Breast epithelium (tissue), 4 donors: ENCODE measurements at regions not wholly inside any gene's neighbourhood (a gene's known extent, or its start where the extent isn't known, plus 50 kb on each side); places are given as distances from the start of the nearest gene placed in this dataset.

Experiments
- DNase-seq, 2 donors: peaks; one replicate each; pipeline ENCODE4 v3.0.0-alpha.2; 2019; ENCODE audit warnings: low spot score in 2 of 2
- H3K27ac ChIP-seq, 2 donors: fragments of 200-600 bp; sonication (generic) in 1 of 2; one replicate each; pipeline ENCODE4 v1.5.1; 2016 to 2019; ENCODE audit warnings: mild to moderate bottlenecking in 1 of 2
- H3K27me3 ChIP-seq, 2 donors: fragments of 200-600 bp; sonication (generic) in 1 of 2; one replicate each; pipeline versions ENCODE4 v1.5.1 to v1.6.0; 2017 to 2019; ENCODE audit warnings: control low read depth in 1 of 2, mild to moderate bottlenecking in 1 of 2
- H3K36me3 ChIP-seq: fragments of 200-600 bp; one replicate; pipeline ENCODE4 v1.5.1; 2019
- H3K4me1 ChIP-seq, 2 donors: fragments of 200-600 bp; sonication (generic); one replicate each; pipeline ENCODE4 v1.5.1; 2016 to 2019; ENCODE audit warnings: control low read depth in 1 of 2
- H3K4me3 ChIP-seq, 3 donors: fragments of 200-600 bp; sonication (generic); 1 replicate in 2 of 3; 2 replicates in 1 of 3; pipeline ENCODE4 v1.5.1; 2016 to 2019; ENCODE audit warnings: mild to moderate bottlenecking in 3 of 3, moderate library complexity in 2 of 3
- H3K9me3 ChIP-seq, 2 donors: fragments of 200-600 bp; sonication (generic) in 1 of 2; one replicate each; pipeline ENCODE4 v1.5.1; 2016 to 2019; ENCODE audit warnings: control low read depth in 1 of 2
- CTCF ChIP-seq, 3 donors: fragments of 450-650 bp; IDR thresholded peaks; one replicate each; pipeline ENCODE4 v1.5.1; 2016 to 2017; ENCODE audit warnings: antibody characterized with exemption in 3 of 3, mild to moderate bottlenecking in 3 of 3, moderate library complexity in 3 of 3
- POLR2A ChIP-seq: fragments of 450-650 bp; IDR thresholded peaks from one replicate; pipeline ENCODE4 v1.6.1; 2016; ENCODE audit warnings: antibody characterized with exemption, mild to moderate bottlenecking, moderate library complexity
- POLR2AphosphoS5 ChIP-seq, 3 donors: sonication (generic); formaldehyde crosslinking; IDR thresholded peaks; one replicate each; pipeline ENCODE4 v1.6.1; 2017; ENCODE audit warnings: antibody characterized with exemption in 3 of 3
- intact Hi-C: fragments of 100-400 bp; cut with DNase I; formaldehyde crosslinking; loops from one replicate; pipeline ENCODE4 v1.15.1; 2023; ENCODE audit warnings: low total_unique reads

- TF ChIP-seq POLR2AphosphoS5 (IDR thresholded peaks at IDR 0.05) (no peak), CTCF (IDR thresholded peaks at IDR 0.05) (no peak), POLR2A (no peak)
- Histone ChIP-seq H3K36me3 (no peaks in the 10 kb centered on the region), H3K27me3 (no peaks in the 10 kb centered on the region), H3K9me3 (no peaks in the 10 kb centered on the region), H3K4me3 (no peak overlapping the region), H3K27ac (no peak overlapping the region), H3K4me1 (no peaks in the 10 kb centered on the region)
- intact Hi-C loops: no loop called here
- DNase-seq: no peak
Measured at GRCh38 chr7:83851551-83851950, 202.6 kb upstream of the SEMA3E start.

GRCh38 chr7:83850941-83851340 is 202.0 kb upstream of the SEMA3E start:
- Histone ChIP-seq H3K9me3 (peaks cover 0 to under 1% of the 10 kb centered on the region in 2 donors), H3K27ac (no peak overlapping the region), H3K4me1 (no peaks in the 10 kb centered on the region), H3K27me3 (no peaks in the 10 kb centered on the region), H3K36me3 (no peaks in the 10 kb centered on the region), H3K4me3 (no peak overlapping the region)
- intact Hi-C loops: no loop called here
- no peak for DNase-seq
- TF ChIP-seq POLR2AphosphoS5 (IDR thresholded peaks at IDR 0.05): no peak
- no peak for TF ChIP-seq CTCF (IDR thresholded peaks at IDR 0.05)
- no peak for TF ChIP-seq POLR2A

GRCh38 chr7:83850125-83850524 is 201.2 kb upstream of the SEMA3E start:
- H3K9me3 ChIP-seq: peaks cover 0 to 6% of the 10 kb centered on the region in 2 donors
- intact Hi-C loops: no loop called here
- no peak overlapping the region for H3K27ac ChIP-seq
- TF ChIP-seq CTCF (IDR thresholded peaks at IDR 0.05): no peak
- no peak for TF ChIP-seq POLR2AphosphoS5 (IDR thresholded peaks at IDR 0.05)
- no peak for TF ChIP-seq POLR2A
- H3K4me1 ChIP-seq: no peaks in the 10 kb centered on the region
- no peak for DNase-seq
- no peaks in the 10 kb centered on the region for H3K27me3 ChIP-seq
- no peaks in the 10 kb centered on the region for H3K36me3 ChIP-seq
- no peak overlapping the region for H3K4me3 ChIP-seq

- no peak overlapping the region for H3K4me3 ChIP-seq
- H3K27me3 ChIP-seq: no peaks in the 10 kb centered on the region
- H3K27ac ChIP-seq: no peak overlapping the region
- TF ChIP-seq POLR2AphosphoS5 (IDR thresholded peaks at IDR 0.05) (no peak), CTCF (IDR thresholded peaks at IDR 0.05) (no peak), POLR2A (no peak)
- no peak for DNase-seq
- H3K9me3 ChIP-seq: peaks cover 0 to 6% of the 10 kb centered on the region in 2 donors
- H3K36me3 ChIP-seq: no peaks in the 10 kb centered on the region
- no peaks in the 10 kb centered on the region for H3K4me1 ChIP-seq
- intact Hi-C loops: no loop called here
Measured at GRCh38 chr7:83849131-83849530, 200.2 kb upstream of the SEMA3E start.

GRCh38 chr7:83842894-83843293 is 194.0 kb upstream of the SEMA3E start:
- no peaks in the 10 kb centered on the region for H3K36me3 ChIP-seq
- DNase-seq: no peak
- peaks cover 0 to 6% of the 10 kb centered on the region in 2 donors for H3K9me3 ChIP-seq
- no peak overlapping the region for H3K27ac ChIP-seq
- intact Hi-C loops: no loop called here
- H3K4me1 ChIP-seq: no peaks in the 10 kb centered on the region
- TF ChIP-seq CTCF (IDR thresholded peaks at IDR 0.05) (no peak), POLR2AphosphoS5 (IDR thresholded peaks at IDR 0.05) (no peak), POLR2A (no peak)
- no peaks in the 10 kb centered on the region for H3K27me3 ChIP-seq
- no peak overlapping the region for H3K4me3 ChIP-seq
